Right lobe of liver (tissue), 6 donors: ENCODE measurements at regions not wholly inside any gene's neighbourhood (a gene's known extent, or its start where the extent isn't known, plus 50 kb on each side); places are given as distances from the start of the nearest gene placed in this dataset.

Experiments used
- ATAC-seq, 4 donors: fragments of 200-7000 bp; cut with Tn5 transposase; one replicate each; pipeline ENCODE4 v1.9.1; 2020; ENCODE audit warnings: mild to moderate bottlenecking in 4 of 4, moderate library complexity in 4 of 4
- DNase-seq, 3 donors: peaks; one replicate each; pipeline ENCODE4 v3.0.0-alpha.2; 2020
- H3K27ac ChIP-seq, 3 donors: fragments of 200-600 bp; one replicate each; pipeline ENCODE4 v1.8.0; 2022
- H3K27me3 ChIP-seq, 2 donors: fragments of 200-600 bp; one replicate each; pipeline ENCODE4 v1.8.0; 2022
- H3K36me3 ChIP-seq, 4 donors: fragments of 200-600 bp; sonication (generic) in 1 of 4; one replicate each; pipeline versions ENCODE4 v1.5.1 to v1.8.0; 2017 to 2022; ENCODE audit warnings: control low read depth in 1 of 4
- H3K4me1 ChIP-seq, 4 donors: fragments of 200-600 bp; sonication (generic) in 1 of 4; one replicate each; pipeline versions ENCODE4 v1.5.1 to v1.8.0; 2017 to 2022; ENCODE audit warnings: control low read depth in 1 of 4
- H3K4me3 ChIP-seq, 3 donors: fragments of 200-600 bp; one replicate each; pipeline ENCODE4 v1.8.0; 2022
- H3K9me3 ChIP-seq, 4 donors: fragments of 200-600 bp; sonication (generic) in 1 of 4; one replicate each; pipeline versions ENCODE4 v1.5.1 to v1.8.0; 2017 to 2022; ENCODE audit warnings: control low read depth in 1 of 4
- POLR2A ChIP-seq: fragments of 450-650 bp; IDR thresholded peaks from one replicate; pipeline ENCODE4 v1.6.1; 2017; ENCODE audit warnings: antibody characterized with exemption, mild to moderate bottlenecking
- WGBS: methylation state at CpG from one replicate; pipeline ENCODE4 v1.1.6; 2018; ENCODE audit warnings: low coverage, low lambda C conversion rate; ENCODE audit not compliant: insufficient coverage; ENCODE audit errors: missing lambda C conversion rate; 5-methylcytosine and 5-hydroxymethylcytosine counted together
- intact Hi-C, 2 donors: fragments of 100-400 bp; cut with DNase I; formaldehyde crosslinking; loops; one replicate each; pipeline versions ENCODE4 v1.11.2 to v1.14.1; 2022
- TF ChIP-seq, protein P1 (sequence below), 4 donors: fragments of 200-600 bp in 3 of 4; fragments of 450-650 bp in 1 of 4; IDR thresholded peaks; one replicate each; pipeline versions ENCODE4 v1.5.1 to v1.8.0; 2016 to 2022; ENCODE audit warnings: antibody characterized with exemption in 4 of 4, mild to moderate bottlenecking in 2 of 4
- donor health status: DM: no; HTN: yes; CAD: no.
- donor health status: DM: no; HTN: no; CAD: no.
- donor health status: DM: no; HTN: no; CAD: no.
- donor health status: DM: no; HTN: yes; CAD: no.
- donor health status: DM: no; HTN: yes; CAD: no.

DNA sequence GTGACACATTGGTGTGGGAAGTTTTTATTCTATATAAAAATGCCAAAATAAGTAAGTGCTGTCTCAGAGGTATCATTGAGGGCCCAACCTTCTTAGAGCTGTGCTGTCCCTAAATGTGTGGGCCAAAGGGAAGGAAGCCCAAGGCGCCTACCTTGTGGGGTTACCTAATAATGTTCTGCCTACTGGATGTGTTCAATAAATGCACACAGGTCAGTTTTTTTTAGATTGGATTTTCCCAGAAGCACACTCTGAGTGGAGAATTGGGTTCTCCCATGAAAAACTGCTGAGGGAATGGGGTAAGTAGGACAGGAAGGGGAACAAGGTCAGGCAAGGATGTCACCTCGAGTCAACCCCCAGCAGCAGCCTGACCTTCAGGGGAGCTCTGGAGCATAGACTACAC is 168.7 kb upstream of the FRMD4B start:
- ATAC-seq (peak; percentile 9 to 44 (median 28)), DNase-seq (no peak)
- TF ChIP-seq POLR2A: no peak
- TF ChIP-seq, protein P1, sequence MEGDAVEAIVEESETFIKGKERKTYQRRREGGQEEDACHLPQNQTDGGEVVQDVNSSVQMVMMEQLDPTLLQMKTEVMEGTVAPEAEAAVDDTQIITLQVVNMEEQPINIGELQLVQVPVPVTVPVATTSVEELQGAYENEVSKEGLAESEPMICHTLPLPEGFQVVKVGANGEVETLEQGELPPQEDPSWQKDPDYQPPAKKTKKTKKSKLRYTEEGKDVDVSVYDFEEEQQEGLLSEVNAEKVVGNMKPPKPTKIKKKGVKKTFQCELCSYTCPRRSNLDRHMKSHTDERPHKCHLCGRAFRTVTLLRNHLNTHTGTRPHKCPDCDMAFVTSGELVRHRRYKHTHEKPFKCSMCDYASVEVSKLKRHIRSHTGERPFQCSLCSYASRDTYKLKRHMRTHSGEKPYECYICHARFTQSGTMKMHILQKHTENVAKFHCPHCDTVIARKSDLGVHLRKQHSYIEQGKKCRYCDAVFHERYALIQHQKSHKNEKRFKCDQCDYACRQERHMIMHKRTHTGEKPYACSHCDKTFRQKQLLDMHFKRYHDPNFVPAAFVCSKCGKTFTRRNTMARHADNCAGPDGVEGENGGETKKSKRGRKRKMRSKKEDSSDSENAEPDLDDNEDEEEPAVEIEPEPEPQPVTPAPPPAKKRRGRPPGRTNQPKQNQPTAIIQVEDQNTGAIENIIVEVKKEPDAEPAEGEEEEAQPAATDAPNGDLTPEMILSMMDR (IDR thresholded peaks at IDR 0.05): no peak
- H3K36me3 ChIP-seq: no peaks in the 10 kb centered on the region
- intact Hi-C loops: no loop called here
- WGBS: 21% methylated on average over 2 of the region's 2 CpGs
- H3K4me3 ChIP-seq: no peak overlapping the region
- no peaks in the 10 kb centered on the region for H3K27me3 ChIP-seq
- H3K4me1 ChIP-seq: peaks cover 0 to 22% (median 0%) of the 10 kb centered on the region in 4 donors
- H3K27ac ChIP-seq: no peak overlapping the region
- H3K9me3 ChIP-seq: no peaks in the 10 kb centered on the region

DNA sequence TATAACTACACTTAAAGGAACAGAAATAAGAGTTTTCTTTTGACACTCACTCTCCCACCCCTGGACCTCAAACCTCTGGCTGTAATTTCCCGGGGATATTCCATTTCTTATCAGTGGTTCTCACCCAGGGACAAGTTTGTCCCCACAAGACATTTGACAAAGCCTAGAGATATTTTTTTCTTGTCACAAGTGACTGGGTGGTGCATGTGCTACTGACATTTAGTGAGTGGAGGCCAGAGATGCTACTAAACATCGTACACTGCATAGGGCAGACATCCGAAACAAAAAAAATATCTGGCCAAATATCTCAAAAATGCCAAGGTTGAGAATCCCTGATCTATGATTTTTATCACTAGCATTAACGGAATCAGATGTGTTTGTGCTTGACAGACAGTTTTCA is 168.0 kb upstream of the FRMD4B start:
- Histone ChIP-seq H3K9me3 (no peaks in the 10 kb centered on the region), H3K36me3 (no peaks in the 10 kb centered on the region), H3K4me3 (no peak overlapping the region), H3K4me1 (peaks cover 0 to 16% (median 0%) of the 10 kb centered on the region in 4 donors), H3K27ac (no peak overlapping the region), H3K27me3 (no peaks in the 10 kb centered on the region)
- 21% methylated on average over 4 of the region's 4 CpGs for WGBS
- no peak for DNase-seq
- intact Hi-C loops: no loop called here
- TF ChIP-seq, protein P1 (IDR thresholded peaks at IDR 0.05): no peak
- ATAC-seq: peak in 2 of 4 donors; percentile 19 to 40

DNA sequence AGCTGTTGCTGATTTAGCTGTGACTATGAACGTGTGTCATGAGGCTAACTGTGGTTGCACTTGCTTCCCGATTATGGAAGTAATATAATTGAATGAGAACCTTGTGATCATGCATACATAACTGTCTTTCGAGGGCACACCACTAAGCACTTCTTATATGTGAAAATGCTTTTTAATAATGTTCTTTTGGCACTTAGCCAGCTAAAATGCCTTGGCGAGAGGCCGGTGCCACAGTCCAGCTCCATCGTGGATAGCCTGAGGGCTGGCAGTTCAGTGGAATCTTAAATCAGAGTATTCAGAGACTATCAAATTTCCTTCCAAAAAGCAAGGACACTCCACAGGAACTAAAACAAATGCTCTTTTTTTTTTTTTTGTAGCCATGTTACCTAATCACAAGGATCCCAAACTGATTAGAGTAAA is 161.6 kb upstream of the FRMD4B start:
- DNase-seq (no peak), ATAC-seq (no peak)
- no peaks in the 10 kb centered on the region for H3K27me3 ChIP-seq
- TF ChIP-seq, protein P1 (IDR thresholded peaks at IDR 0.05): no peak
- no peak for TF ChIP-seq POLR2A
- H3K27ac ChIP-seq: no peak overlapping the region
- peaks cover 0 to under 1% (median 0%) of the 10 kb centered on the region in 4 donors for H3K4me1 ChIP-seq
- H3K9me3 ChIP-seq: no peaks in the 10 kb centered on the region
- no peak overlapping the region for H3K4me3 ChIP-seq
- 67% methylated on average over 6 of the region's 6 CpGs for WGBS
- intact Hi-C loops: no loop called here
- no peaks in the 10 kb centered on the region for H3K36me3 ChIP-seq

DNA sequence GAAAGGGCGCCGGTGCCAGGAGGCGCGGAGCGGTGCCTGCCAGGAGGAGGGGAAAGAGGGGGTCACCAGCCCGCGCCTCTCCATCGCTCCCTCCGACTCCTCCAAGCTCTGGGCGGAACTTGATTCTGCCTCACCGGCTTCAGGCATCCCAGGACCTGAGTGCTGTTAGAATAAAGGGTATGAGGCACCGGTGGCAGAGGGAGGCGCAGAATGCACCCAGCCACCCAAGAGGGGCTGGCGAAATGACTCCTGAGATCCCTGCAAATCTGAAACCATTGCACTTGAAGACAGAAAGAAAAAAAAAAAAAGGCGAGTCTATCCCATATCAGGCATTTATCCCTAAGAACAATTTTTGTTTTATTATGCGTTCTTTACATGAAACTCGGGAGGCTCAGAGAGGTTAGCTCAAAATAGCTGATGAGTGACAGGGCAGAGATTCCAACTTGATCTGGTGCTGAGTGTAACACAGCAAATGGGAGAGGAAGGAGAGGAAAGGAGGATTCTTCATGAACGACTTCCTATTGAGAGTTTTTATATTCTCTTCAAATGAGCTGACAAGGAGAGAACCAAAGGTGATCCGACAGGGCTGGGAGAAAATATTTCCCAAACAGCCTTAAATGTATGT is 157.0 kb upstream of the FRMD4B start:
- no peak for TF ChIP-seq POLR2A
- TF ChIP-seq, protein P1 (IDR thresholded peaks at IDR 0.05): no peak
- peaks cover 0 to 4% of the 10 kb centered on the region in 2 donors for H3K27me3 ChIP-seq
- DNase-seq (no peak), ATAC-seq (peak in 1 of 4 donors; percentile 25)
- peak overlapping the region; percentile 33 to 47 (median 40) for H3K4me3 ChIP-seq
- peaks cover 0 to 7% (median 0%) of the 10 kb centered on the region in 4 donors for H3K4me1 ChIP-seq
- WGBS: 6% methylated on average over 14 of the region's 19 CpGs
- no peaks in the 10 kb centered on the region for H3K9me3 ChIP-seq
- no peaks in the 10 kb centered on the region for H3K36me3 ChIP-seq
- no peak overlapping the region for H3K27ac ChIP-seq
- intact Hi-C loops: no loop called here
